G401 (cell line): ENCODE measurements at regions not wholly inside any gene's neighbourhood (a gene's known extent, or its start where the extent isn't known, plus 50 kb on each side); places are given as distances from the start of the nearest gene placed in this dataset.

Experiments used
- DNase-seq: peaks from one replicate; pipeline ENCODE4 v3.0.0-alpha.2; 2015; ENCODE audit warnings: low spot score
- in situ Hi-C: cut with HindIII; loops from 2 replicates; pipeline ENCODE4 v1.10.0; 2016; ENCODE audit warnings: low sequenced_read_pairs, mixed read lengths

- DNase-seq, result peak; percentile 44
- in situ Hi-C loops, result no loop called here
These were observed 413.7 kb upstream of the FAM98A start for GRCh38 chr2:34012715-34013302.

DNA sequence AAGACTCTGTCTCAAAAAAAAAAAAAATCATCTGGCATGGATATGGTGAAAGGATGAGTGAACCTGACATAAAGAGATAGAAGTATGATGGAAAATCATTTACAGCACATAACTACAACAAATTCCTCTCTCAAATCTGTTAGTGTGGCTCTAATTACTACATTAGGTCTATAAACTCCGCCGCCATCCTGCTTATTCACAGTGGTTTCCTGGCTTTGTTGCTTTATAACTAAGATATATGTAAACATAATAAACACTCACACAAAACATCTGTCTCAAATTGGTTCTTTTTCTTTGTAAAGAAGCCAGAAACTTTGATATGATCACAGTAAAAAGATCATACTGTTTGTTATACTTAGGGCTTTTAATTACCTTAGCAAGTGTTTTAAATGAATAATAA lies 412.6 kb upstream of the FAM98A start:
- in situ Hi-C loops, result no loop called here

DNA sequence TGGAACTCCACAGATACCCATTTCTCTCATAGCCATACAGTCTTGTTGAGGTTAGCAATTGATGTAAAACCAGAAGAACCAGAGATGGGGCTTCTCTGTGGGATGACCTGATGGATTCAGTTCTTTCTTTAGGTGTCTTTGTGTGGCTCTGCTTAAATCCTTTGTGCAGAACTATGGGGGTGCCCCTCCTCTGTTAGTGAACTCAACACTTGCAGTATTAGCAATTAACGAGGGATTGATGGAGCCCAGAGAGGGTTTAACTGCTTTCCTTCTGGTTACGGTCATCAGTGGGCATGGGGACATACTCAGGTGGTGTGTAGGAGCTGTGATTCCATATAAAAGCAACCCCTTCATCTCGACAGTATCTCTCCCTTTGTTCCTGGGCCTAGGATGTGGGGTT lies 406.8 kb upstream of the FAM98A start:
- DNase-seq, result no peak
- in situ Hi-C loops, result no loop called here

More for the DNA sequence above, 412.6 kb upstream of the FAM98A start:
- no peak for DNase-seq

- DNase-seq, result no peak
- in situ Hi-C loops, result no loop called here
These were observed 405.8 kb upstream of the FAM98A start for GRCh38 chr2:34004936-34005335.

GRCh38 chr2:34003795-34004194 lies 404.7 kb upstream of the FAM98A start:
- no peak for DNase-seq
- in situ Hi-C loops, result no loop called here

DNA sequence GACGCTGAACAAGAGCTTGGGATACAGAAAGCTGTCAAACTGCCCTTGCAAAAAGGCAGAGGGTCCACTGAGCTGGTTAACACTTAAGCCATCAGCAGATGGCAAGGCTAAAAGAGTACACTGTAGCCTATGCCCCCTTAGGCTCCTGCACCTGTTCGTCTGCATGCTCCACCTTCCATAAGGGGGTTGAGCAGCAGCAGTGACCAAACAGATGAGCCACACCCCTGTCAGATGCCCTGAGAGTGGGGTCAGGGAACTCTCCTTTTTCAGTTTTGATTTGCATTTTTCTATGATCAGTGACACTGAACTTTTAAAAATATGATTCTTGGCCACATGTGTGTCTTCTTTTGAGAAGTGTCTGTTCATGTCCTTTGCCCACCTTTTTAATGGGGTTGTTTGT lies 402.5 kb upstream of the FAM98A start:
- in situ Hi-C loops, result no loop called here
- DNase-seq, result no peak

DNA sequence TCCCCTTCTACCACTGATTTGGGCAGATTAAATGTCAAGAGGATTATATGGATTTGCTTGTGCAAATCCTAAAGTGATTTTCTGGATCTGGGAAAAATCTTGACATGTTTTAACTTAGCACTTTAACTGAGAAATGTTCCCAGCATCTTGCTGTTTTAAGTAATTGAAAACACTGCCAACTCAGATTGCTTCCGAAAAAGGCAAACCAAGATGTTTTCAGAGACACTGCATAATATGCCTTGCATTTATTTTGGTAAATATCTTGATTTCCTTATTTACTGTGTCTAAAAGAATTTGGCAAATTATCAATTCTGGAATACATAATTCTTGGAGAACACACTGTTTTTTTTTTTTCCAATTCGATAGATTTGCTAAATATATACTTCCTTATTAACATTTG lies 385.0 kb upstream of the FAM98A start:
- in situ Hi-C loops, result no loop called here
- no peak for DNase-seq

DNA sequence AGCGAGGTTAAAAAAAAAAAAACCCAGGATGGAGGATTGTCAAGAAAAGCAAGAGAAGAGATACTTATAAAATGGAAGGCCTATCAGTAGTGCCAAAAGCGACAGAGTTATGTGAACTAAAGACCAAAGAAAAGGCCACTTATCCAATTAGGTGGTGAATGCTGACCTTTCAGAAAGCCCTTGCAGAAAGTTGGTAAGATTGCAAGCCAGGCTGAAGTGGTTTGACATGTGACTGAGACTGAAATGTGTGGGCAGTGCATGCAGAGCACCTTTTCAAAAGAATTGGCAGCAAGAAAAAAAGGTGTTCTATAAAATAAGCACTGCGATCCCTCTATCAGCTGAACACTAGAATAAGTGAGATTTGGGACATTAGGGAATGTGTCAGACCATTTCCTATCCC lies 379.4 kb upstream of the FAM98A start:
- DNase-seq, result no peak
- in situ Hi-C loops, result no loop called here

- DNase-seq, result no peak
- in situ Hi-C loops, result no loop called here
These were observed 376.4 kb upstream of the FAM98A start for GRCh38 chr2:33975498-33975897.

GRCh38 chr2:33967103-33967502 lies 368.0 kb upstream of the FAM98A start:
- DNase-seq, result no peak
- in situ Hi-C loops, result no loop called here

DNA sequence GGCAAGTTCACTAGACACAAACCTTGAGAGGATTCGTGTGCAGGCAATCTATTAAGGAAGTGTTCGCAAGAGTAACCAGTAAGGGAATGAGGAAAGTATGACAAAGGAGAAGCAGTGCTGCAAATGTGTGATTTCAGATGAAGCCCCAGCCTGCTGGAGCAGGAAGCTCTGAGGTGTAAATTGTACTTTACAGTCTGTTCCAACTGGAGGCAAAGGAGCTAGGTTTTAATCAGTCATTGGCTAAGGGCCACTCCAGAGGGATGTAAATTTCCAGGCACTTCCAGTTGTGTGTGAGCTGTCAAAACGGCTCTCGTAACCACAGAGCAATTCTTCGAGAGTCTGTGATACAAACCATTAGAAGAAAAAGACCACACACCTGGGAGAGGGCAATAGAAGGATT lies 359.5 kb upstream of the FAM98A start:
- no peak for DNase-seq
- in situ Hi-C loops, result no loop called here

DNA sequence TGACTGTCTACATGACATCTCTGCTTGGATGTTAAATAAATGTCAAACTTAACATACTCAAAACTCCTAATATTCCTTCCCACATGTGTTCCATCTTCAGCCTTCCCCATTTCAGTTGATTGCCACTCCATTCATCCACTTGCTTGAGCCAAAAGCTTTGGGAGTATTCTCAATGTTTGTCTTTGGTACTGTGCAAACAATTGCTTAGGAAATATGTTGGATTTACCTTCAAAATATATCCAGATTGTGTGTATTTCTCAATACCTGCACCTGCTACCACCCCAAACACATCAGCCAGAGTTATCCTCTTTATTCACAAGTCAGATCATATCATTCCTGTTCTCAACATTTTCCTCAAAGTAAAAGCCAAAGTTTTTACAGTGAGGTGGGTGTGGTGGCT lies 350.3 kb upstream of the FAM98A start:
- no peak for DNase-seq
- in situ Hi-C loops, result no loop called here

DNA sequence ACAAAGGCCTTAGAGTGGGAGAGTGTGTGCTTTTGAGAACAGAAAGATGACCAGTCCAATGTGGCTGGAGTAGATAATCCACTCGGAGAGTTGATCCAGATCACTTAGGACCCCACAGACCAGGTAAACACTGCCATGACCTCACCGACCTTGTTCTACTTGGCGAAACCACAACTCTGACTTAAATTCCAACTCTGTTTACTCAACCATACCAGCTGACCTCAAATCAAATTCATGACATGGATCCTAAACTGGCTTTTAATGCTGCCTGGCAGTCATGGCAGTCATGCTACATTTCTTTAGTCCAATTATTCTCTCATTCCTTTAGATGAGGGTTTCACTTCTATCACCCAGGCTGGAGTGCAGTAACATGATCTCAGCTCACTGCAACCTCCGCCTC lies 347.1 kb upstream of the FAM98A start:
- DNase-seq, result no peak
- in situ Hi-C loops, result no loop called here

GRCh38 chr2:33933203-33933602 lies 334.1 kb upstream of the FAM98A start:
- in situ Hi-C loops, result no loop called here
- no peak for DNase-seq

- in situ Hi-C loops, result no loop called here
- no peak for DNase-seq
These were observed 332.1 kb upstream of the FAM98A start for GRCh38 chr2:33931164-33931563.

GRCh38 chr2:33929467-33929866 lies 330.4 kb upstream of the FAM98A start:
- in situ Hi-C loops, result no loop called here
- no peak for DNase-seq

GRCh38 chr2:33927756-33928155 lies 328.7 kb upstream of the FAM98A start:
- no peak for DNase-seq
- in situ Hi-C loops, result no loop called here

DNA sequence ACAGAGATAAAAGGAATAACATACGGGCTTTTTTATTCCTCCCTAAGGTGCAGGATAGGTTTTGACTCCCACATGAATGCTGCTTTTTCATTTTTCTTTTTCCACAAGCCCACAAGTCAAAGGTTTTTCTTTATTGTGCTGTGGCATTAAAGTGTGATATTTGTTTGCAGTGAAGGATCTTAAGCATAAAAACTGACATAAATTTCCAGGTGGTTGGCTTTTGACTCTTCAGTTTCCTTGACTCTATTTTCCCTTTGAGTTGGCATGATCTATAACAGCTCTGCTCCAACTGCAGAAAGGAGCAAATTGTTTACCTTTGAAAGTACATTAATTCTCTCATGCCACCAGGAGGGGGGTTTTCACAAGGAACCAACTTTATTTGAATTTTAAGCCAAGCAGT lies 326.2 kb upstream of the FAM98A start:
- in situ Hi-C loops, result no loop called here
- DNase-seq, result no peak

DNA sequence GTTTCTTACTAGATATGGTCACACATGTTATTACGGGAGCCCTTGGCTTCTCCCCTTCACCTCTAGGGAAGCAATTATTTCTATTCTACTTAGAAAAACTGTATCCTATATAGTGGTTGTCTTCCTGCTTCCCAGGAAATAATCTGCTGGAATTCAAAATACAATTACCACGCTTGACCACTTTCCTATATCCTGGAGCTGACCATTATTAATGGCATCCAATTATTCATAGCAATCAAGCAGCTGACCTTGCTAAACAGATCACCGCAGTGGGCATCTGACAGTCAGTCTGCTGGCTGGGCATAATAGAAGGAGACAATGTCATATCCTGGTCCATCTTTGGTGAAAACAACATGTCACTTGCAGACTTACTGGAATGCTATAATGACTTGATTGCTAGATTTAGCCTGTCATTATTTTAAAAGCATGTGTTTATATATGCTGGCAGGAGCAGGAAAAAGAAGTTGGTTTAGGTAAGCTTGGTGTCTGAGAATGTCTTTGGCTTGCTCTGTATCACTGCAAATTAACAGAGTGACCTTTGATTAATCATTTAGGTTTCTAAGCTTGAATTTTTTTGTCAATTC lies 325.6 kb upstream of the FAM98A start:
- DNase-seq, result no peak
- in situ Hi-C loops, result no loop called here

DNA sequence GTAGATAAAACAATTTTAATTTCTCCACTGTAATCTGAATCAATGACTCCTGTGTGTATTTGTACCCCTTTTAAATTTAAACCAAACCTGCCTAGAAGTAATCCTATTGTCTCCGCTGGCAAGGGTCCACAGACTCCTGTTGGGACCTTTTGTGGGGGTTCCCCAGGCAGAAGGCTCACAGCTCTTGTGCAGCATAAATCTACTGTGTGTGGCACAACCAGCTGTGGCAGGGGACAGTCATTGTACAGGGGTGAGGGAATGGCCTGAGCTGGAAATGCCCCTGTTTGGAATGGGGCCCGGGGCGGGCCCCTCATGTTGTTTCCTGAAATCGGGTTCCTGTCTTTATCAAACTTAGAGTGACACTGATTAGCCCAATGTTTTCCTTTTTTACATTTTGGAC lies 318.2 kb upstream of the FAM98A start:
- in situ Hi-C loops, result no loop called here

GRCh38 chr2:33913071-33913616 lies 314.0 kb upstream of the FAM98A start:
- in situ Hi-C loops, result no loop called here

More for the DNA sequence above, 318.2 kb upstream of the FAM98A start:
- no peak for DNase-seq

More at GRCh38 chr2:33913071-33913616, 314.0 kb upstream of the FAM98A start:
- DNase-seq, result no peak
